Tibial nerve (tissue), 4 donors: ENCODE measurements at regions not wholly inside any gene's neighbourhood (a gene's known extent, or its start where the extent isn't known, plus 50 kb on each side); places are given as distances from the start of the nearest gene placed in this dataset.

ENCODE experiments used
- DNase-seq, 2 donors: peaks; one replicate each; pipeline ENCODE4 v3.0.0-alpha.2; 2019; ENCODE audit warnings: low spot score in 2 of 2
- H3K27ac ChIP-seq, 4 donors: fragments of 200-600 bp; sonication (generic) in 3 of 4; one replicate each; pipeline ENCODE4 v1.5.1; 2017 to 2019; ENCODE audit warnings: mild to moderate bottlenecking in 1 of 4
- H3K27me3 ChIP-seq, 2 donors: fragments of 200-600 bp; sonication (generic) in 1 of 2; one replicate each; pipeline versions ENCODE4 v1.5.1 to v1.6.0; 2017 to 2019
- H3K36me3 ChIP-seq, 3 donors: fragments of 200-600 bp; sonication (generic); one replicate each; pipeline ENCODE4 v1.5.1; 2018 to 2019
- H3K4me1 ChIP-seq, 4 donors: fragments of 200-600 bp; sonication (generic) in 3 of 4; one replicate each; pipeline ENCODE4 v1.5.1; 2017 to 2019
- H3K4me3 ChIP-seq, 4 donors: fragments of 200-600 bp; sonication (generic) in 3 of 4; one replicate each; pipeline ENCODE4 v1.5.1; 2017 to 2019; ENCODE audit warnings: mild to moderate bottlenecking in 1 of 4, moderate library complexity in 1 of 4
- H3K9me3 ChIP-seq, 4 donors: fragments of 200-600 bp; sonication (generic) in 3 of 4; one replicate each; pipeline ENCODE4 v1.5.1; 2017 to 2019
- EP300 ChIP-seq, 2 donors: sonication (generic); formaldehyde crosslinking; IDR thresholded peaks; one replicate each; pipeline ENCODE4 v1.6.1; 2017; ENCODE audit warnings: antibody characterized with exemption in 2 of 2, mild to moderate bottlenecking in 1 of 2
- POLR2A ChIP-seq, 2 donors: fragments of 450-650 bp; IDR thresholded peaks; one replicate each; pipeline ENCODE4 v1.6.1; 2017; ENCODE audit warnings: antibody characterized with exemption in 2 of 2, mild to moderate bottlenecking in 2 of 2, moderate library complexity in 2 of 2
- WGBS, 2 donors: methylation state at CpG; one replicate each; pipeline ENCODE4 v1.1.5; 2018; 5-methylcytosine and 5-hydroxymethylcytosine counted together
- TF ChIP-seq, protein P1 (sequence below), 5 experiments: fragments of 200-600 bp in 3 of 5; fragments of 450-650 bp in 2 of 5; sonication (generic) in 3 of 5; IDR thresholded peaks; one replicate each; pipeline ENCODE4 v1.5.1; 2016 to 2019; ENCODE audit warnings: antibody characterized with exemption in 5 of 5, mild to moderate bottlenecking in 3 of 5, moderate library complexity in 2 of 5

DNA sequence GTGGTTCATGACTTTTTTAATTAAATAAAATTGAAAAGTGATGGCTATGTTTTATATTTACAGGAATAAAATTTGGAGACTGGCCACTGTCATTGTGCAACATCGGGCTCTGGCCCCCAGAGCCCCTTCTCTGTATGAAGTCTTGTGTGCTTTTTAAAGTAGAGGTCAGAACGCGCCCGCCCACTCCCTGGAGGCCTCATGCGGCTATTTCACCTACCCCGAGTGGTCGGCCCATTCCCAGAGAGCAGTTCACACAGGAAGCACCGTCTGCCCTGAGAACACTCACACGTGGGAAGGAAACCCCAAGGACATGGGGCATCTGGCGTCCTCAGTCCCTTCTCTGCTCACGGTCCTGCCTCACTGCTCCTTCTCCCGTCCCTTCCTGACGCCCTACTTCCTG, 296.9 kb upstream of the SALL3 start:
- Histone ChIP-seq H3K27me3 (no peaks in the 10 kb centered on the region), H3K9me3 (no peaks in the 10 kb centered on the region), H3K4me3 (no peak overlapping the region), H3K27ac (no peak overlapping the region), H3K4me1 (no peaks in the 10 kb centered on the region), H3K36me3 (no peaks in the 10 kb centered on the region)
- 47 to 59% methylated on average over 10 to 13 of the region's 13 CpGs for WGBS, 2 donors
- DNase-seq, result no peak
- TF ChIP-seq, protein P1, sequence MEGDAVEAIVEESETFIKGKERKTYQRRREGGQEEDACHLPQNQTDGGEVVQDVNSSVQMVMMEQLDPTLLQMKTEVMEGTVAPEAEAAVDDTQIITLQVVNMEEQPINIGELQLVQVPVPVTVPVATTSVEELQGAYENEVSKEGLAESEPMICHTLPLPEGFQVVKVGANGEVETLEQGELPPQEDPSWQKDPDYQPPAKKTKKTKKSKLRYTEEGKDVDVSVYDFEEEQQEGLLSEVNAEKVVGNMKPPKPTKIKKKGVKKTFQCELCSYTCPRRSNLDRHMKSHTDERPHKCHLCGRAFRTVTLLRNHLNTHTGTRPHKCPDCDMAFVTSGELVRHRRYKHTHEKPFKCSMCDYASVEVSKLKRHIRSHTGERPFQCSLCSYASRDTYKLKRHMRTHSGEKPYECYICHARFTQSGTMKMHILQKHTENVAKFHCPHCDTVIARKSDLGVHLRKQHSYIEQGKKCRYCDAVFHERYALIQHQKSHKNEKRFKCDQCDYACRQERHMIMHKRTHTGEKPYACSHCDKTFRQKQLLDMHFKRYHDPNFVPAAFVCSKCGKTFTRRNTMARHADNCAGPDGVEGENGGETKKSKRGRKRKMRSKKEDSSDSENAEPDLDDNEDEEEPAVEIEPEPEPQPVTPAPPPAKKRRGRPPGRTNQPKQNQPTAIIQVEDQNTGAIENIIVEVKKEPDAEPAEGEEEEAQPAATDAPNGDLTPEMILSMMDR (IDR thresholded peaks at IDR 0.05), result no peak
- no peak for TF ChIP-seq EP300 (IDR thresholded peaks at IDR 0.05)
- TF ChIP-seq POLR2A (IDR thresholded peaks at IDR 0.05), result no peak

DNA sequence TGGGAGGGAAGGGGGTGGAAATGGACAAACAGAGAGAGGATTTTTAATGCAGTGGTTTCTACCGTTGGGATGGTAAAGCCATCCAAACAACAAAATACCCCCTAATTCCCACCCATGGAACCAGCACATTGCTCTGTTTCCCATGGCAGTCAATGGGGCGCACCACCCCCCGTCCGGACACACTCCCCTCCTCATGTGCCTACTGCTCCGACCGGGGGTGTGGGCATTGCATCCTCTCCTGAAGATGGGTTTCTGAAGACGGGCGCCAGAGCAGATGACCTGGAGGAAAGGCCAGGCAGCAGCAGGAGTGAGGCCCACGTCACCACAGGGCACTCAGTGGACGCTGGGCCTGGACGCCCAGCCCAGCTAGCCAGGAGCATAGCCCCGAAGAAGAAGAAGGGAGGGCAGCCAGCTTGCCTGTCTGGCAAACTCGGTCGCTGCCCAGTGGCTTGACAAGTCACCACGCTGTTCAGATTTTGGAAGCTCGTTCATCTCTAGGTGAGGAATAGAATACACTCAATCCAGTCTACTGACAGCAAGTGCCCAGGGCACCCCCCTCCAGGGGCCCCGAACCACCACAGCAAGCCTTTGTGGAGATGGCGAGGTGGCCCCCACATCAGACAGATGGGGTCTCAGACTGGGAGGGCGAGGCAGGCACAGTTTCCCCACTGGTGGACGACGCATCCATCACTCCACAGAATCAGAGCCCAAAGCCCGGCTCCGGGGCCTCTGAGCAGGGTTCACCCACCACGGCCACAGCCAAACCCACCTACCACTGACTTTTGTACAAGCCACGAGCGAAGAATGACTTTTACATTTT, 296.2 kb upstream of the SALL3 start:
- Histone ChIP-seq H3K4me3 (no peak overlapping the region), H3K27me3 (no peaks in the 10 kb centered on the region), H3K4me1 (no peaks in the 10 kb centered on the region), H3K9me3 (no peaks in the 10 kb centered on the region), H3K27ac (no peak overlapping the region), H3K36me3 (no peaks in the 10 kb centered on the region)
- 87 to 89% methylated on average over 24 to 26 of the region's 26 CpGs for WGBS, 2 donors
- TF ChIP-seq EP300 (IDR thresholded peaks at IDR 0.05) (no peak), POLR2A (IDR thresholded peaks at IDR 0.05) (no peak)
- TF ChIP-seq, protein P1 (IDR thresholded peaks at IDR 0.05), result no peak
- DNase-seq, result no peak

DNA sequence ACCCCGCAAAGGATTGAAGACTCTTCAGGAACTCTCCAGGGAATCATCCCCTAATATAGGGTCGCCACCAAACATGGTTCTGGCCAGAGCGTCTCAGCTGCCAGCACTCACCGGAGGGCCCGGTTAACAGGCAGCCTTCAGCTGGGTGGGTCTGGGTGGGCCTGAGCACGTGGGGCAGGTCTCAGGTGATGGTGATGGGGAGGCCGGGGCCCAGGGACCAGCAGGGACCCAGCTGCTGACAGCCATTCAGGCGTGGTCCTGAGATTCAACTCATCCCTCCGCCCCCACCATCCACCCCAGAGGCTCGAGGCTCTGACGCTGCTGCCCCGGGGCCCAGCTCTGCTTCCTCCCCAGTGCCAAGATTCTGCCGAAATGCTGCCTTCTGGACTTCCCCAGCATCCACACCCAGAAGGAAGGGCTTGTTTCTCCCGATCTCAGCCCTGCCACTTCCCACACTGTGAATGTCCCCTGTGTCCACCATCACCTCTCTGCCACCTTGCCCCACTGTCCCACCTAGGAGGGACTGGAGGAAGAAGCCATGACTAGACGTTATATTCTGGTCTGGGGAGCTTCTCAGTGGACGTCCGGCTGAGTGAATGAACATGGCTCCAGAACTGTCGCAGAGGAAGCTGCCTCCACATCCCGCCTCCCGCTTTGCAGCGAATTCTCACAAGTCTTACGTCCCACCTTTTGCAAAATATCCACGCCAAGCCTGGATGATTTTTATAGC, 294.2 kb upstream of the SALL3 start:
- Histone ChIP-seq H3K27me3 (no peaks in the 10 kb centered on the region), H3K4me1 (no peaks in the 10 kb centered on the region), H3K9me3 (no peaks in the 10 kb centered on the region), H3K27ac (no peak overlapping the region), H3K36me3 (no peaks in the 10 kb centered on the region), H3K4me3 (no peak overlapping the region)
- WGBS, 2 donors, result 74 to 76% methylated on average over 16 to 23 of the region's 23 CpGs
- no peak for DNase-seq
- TF ChIP-seq EP300 (IDR thresholded peaks at IDR 0.05) (no peak), POLR2A (IDR thresholded peaks at IDR 0.05) (no peak)
- TF ChIP-seq, protein P1 (IDR thresholded peaks at IDR 0.05), result no peak

DNA sequence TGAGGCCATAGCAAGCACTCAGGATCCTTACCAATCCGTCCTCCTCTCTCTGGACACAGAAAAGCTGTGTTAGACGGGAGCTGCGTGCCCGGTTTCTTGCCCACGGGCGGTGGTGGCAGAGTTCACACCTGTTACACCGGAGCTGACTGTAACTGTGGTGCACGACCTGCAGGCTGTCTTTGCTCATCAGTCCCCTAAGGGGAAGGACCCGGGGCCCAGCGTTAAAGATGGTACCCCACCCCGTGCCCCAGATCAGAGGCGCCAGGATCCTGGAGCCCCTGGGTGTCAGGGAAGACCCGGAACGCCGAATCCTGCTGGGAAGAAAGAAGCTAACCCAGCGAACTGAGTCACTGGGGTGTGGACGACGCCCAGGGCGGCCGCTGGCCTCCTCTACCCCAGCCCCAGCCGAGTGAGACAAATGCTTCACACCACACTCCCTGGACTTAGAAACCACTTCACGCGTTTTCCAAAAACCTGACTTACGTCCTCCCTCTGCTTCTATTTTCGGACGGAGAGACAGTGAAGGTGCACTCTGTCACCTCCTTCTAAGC, 293.6 kb upstream of the SALL3 start:
- Histone ChIP-seq H3K27me3 (no peaks in the 10 kb centered on the region), H3K4me3 (no peak overlapping the region), H3K9me3 (no peaks in the 10 kb centered on the region), H3K4me1 (no peaks in the 10 kb centered on the region), H3K27ac (no peak overlapping the region), H3K36me3 (no peaks in the 10 kb centered on the region)
- TF ChIP-seq, protein P1 (IDR thresholded peaks at IDR 0.05), result no peak
- TF ChIP-seq EP300 (IDR thresholded peaks at IDR 0.05), result no peak
- no peak for TF ChIP-seq POLR2A (IDR thresholded peaks at IDR 0.05)
- WGBS, 2 donors, result 83 to 85% methylated on average over 26 of the region's 26 CpGs
- DNase-seq, result no peak
